ENCODE measurements at regions not wholly inside any gene's neighbourhood (a gene's known extent, or its start where the extent isn't known, plus 50 kb on each side); places are given as distances from the start of the nearest gene placed in this dataset.

DNA sequence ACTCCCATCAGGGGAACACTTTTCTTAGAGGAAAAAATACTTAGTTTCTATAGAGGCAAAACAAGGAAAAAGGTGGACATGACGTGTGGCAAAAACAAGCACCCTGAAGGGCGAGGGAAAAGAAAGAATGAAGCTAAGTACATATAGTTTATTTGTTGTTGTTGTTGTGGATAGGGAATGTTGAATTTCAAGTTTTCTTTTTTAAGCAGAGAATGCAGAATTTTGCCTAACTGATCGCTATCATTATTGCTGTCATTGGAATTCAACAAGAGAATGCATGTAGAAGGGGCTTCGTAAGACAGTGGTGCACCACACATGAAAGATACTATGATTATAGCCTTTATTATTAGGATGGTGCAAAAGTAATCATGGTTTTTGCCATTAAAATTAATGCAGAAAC is 144.0 kb downstream of the LMO4 start:
- Histone ChIP-seq H3K79me2 (ENCODE audit: insufficient read depth, low read depth, low read length) (no peaks in the 10 kb centered on the region), H3K36me3 (ENCODE audit: insufficient read depth, low read length) (no peaks in the 10 kb centered on the region), H3K4me3 (ENCODE audit: low read depth, low read length, poor library complexity, severe bottlenecking) (no peak overlapping the region), H3K4me1 (ENCODE audit: insufficient read depth, low read length, poor library complexity, severe bottlenecking) (no peaks in the 10 kb centered on the region), H3K9me2 (ENCODE audit: insufficient read depth, low read length) (no peaks in the 10 kb centered on the region), H3K4me2 (ENCODE audit: low read length) (no peak overlapping the region), H4K20me1 (ENCODE audit: insufficient read depth, low read length) (no peaks in the 10 kb centered on the region), H2AFZ (ENCODE audit: low read length) (no peak overlapping the region), H3K27ac (ENCODE audit: low read depth, low read length, poor library complexity, severe bottlenecking) (no peak overlapping the region), H3K9me3 (ENCODE audit: low read length) (no peaks in the 10 kb centered on the region)
- ChIA-PET CTCF (ENCODE audit: unreplicated experiment) (no interaction called here), POLR2A (interaction anchor here (1.0 kb wide), 1 partner anchor 16 kb away, joined by 3 read pairs; no protein-coding TSS in a partner anchor)
- intact Hi-C loops (cut with micrococcal nuclease; ENCODE audit: unreplicated experiment), result no loop called here
- BruUV-seq (replicated peaks), result no TSS peak
- no peak for TF ChIP-seq EZH2phosphoT487 (IDR thresholded peaks at IDR 0.05; ENCODE audit: borderline replicate concordance, low read depth, low read length)
- TF ChIP-seq, protein P1, sequence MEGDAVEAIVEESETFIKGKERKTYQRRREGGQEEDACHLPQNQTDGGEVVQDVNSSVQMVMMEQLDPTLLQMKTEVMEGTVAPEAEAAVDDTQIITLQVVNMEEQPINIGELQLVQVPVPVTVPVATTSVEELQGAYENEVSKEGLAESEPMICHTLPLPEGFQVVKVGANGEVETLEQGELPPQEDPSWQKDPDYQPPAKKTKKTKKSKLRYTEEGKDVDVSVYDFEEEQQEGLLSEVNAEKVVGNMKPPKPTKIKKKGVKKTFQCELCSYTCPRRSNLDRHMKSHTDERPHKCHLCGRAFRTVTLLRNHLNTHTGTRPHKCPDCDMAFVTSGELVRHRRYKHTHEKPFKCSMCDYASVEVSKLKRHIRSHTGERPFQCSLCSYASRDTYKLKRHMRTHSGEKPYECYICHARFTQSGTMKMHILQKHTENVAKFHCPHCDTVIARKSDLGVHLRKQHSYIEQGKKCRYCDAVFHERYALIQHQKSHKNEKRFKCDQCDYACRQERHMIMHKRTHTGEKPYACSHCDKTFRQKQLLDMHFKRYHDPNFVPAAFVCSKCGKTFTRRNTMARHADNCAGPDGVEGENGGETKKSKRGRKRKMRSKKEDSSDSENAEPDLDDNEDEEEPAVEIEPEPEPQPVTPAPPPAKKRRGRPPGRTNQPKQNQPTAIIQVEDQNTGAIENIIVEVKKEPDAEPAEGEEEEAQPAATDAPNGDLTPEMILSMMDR (conservative IDR thresholded peaks at IDR 0.05; ENCODE audit: low read length), result no peak
- no peak for DNase-seq (ENCODE audit: low spot score)

DNA sequence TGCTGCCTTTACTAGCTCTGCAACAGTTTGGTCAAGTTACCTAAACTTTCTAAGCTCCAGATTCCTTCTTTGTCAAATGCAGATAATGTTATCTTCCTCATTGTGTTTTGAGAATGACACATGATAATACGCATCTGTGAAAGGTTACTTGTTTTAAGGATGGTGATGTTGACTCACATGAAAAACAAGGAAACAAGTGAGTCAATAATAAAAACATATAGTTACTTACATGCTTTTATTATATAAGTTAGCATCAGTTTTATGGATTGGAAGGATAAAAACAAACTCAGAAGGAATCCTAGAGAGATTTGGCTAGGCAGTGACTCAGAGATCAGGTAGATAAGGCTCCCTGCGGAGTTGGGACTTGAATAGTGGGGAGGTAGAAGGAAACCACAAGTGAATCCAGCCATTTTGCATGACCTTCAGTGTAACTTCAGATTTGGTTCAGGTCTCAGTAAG is 144.6 kb downstream of the LMO4 start:
- TF ChIP-seq EZH2phosphoT487 (IDR thresholded peaks at IDR 0.05; ENCODE audit: borderline replicate concordance, low read depth, low read length), result no peak
- TF ChIP-seq, protein P1 (conservative IDR thresholded peaks at IDR 0.05; ENCODE audit: low read length), result no peak
- H3K36me3 ChIP-seq (ENCODE audit: insufficient read depth, low read length), result no peaks in the 10 kb centered on the region
- no peaks in the 10 kb centered on the region for H4K20me1 ChIP-seq (ENCODE audit: insufficient read depth, low read length)
- H2AFZ ChIP-seq (ENCODE audit: low read length), result no peak overlapping the region
- intact Hi-C loops (cut with micrococcal nuclease; ENCODE audit: unreplicated experiment), result no loop called here
- H3K27ac ChIP-seq (ENCODE audit: low read depth, low read length, poor library complexity, severe bottlenecking), result no peak overlapping the region
- H3K9me2 ChIP-seq (ENCODE audit: insufficient read depth, low read length), result no peaks in the 10 kb centered on the region
- H3K4me1 ChIP-seq (ENCODE audit: insufficient read depth, low read length, poor library complexity, severe bottlenecking), result no peaks in the 10 kb centered on the region
- no TSS peak for BruUV-seq (replicated peaks)
- POLR2A ChIA-PET, result no interaction called here
- no peak for DNase-seq (ENCODE audit: low spot score)
- CTCF ChIA-PET (ENCODE audit: unreplicated experiment), result no interaction called here
- no peak overlapping the region for H3K4me3 ChIP-seq (ENCODE audit: low read depth, low read length, poor library complexity, severe bottlenecking)
- H3K79me2 ChIP-seq (ENCODE audit: insufficient read depth, low read depth, low read length), result no peaks in the 10 kb centered on the region
- no peak overlapping the region for H3K4me2 ChIP-seq (ENCODE audit: low read length)
- H3K9me3 ChIP-seq (ENCODE audit: low read length), result no peaks in the 10 kb centered on the region

DNA sequence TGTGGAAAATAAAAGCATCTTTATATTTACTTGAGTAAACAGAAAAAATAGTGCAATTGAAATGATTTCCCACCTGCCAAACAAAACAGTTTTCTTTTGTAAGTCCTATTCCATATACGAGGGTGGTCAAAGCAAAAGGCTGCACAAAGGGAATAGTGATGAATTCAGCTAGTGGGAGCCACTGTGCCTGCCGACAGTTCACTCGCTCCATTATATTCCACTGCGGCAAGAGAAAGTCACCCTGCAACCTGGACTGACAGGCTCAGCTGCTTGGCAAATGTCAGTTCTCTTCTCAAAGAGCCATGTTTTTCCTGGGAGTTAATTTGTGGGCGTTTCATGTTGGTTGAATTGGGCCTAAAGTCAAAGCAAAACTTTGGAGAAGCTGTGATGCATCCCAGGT is 145.4 kb downstream of the LMO4 start:
- Histone ChIP-seq H3K36me3 (ENCODE audit: insufficient read depth, low read length) (no peaks in the 10 kb centered on the region), H2AFZ (ENCODE audit: low read length) (no peak overlapping the region), H3K9me3 (ENCODE audit: low read length) (no peaks in the 10 kb centered on the region), H4K20me1 (ENCODE audit: insufficient read depth, low read length) (no peaks in the 10 kb centered on the region), H3K4me3 (ENCODE audit: low read depth, low read length, poor library complexity, severe bottlenecking) (no peak overlapping the region), H3K4me2 (ENCODE audit: low read length) (no peak overlapping the region), H3K4me1 (ENCODE audit: insufficient read depth, low read length, poor library complexity, severe bottlenecking) (no peaks in the 10 kb centered on the region), H3K79me2 (ENCODE audit: insufficient read depth, low read depth, low read length) (no peaks in the 10 kb centered on the region), H3K27ac (ENCODE audit: low read depth, low read length, poor library complexity, severe bottlenecking) (no peak overlapping the region), H3K9me2 (ENCODE audit: insufficient read depth, low read length) (no peaks in the 10 kb centered on the region)
- no peak for DNase-seq (ENCODE audit: low spot score)
- TF ChIP-seq, protein P1 (conservative IDR thresholded peaks at IDR 0.05; ENCODE audit: low read length), result no peak
- no peak for TF ChIP-seq EZH2phosphoT487 (IDR thresholded peaks at IDR 0.05; ENCODE audit: borderline replicate concordance, low read depth, low read length)
- ChIA-PET POLR2A (no interaction called here), CTCF (ENCODE audit: unreplicated experiment) (no interaction called here)
- no TSS peak for BruUV-seq (replicated peaks)
- intact Hi-C loops (cut with micrococcal nuclease; ENCODE audit: unreplicated experiment), result no loop called here

Measured in OCI-LY7 (cell line).